ENCODE measurements at regions not wholly inside any gene's neighbourhood (a gene's known extent, or its start where the extent isn't known, plus 50 kb on each side); places are given as distances from the start of the nearest gene placed in this dataset.

DNA sequence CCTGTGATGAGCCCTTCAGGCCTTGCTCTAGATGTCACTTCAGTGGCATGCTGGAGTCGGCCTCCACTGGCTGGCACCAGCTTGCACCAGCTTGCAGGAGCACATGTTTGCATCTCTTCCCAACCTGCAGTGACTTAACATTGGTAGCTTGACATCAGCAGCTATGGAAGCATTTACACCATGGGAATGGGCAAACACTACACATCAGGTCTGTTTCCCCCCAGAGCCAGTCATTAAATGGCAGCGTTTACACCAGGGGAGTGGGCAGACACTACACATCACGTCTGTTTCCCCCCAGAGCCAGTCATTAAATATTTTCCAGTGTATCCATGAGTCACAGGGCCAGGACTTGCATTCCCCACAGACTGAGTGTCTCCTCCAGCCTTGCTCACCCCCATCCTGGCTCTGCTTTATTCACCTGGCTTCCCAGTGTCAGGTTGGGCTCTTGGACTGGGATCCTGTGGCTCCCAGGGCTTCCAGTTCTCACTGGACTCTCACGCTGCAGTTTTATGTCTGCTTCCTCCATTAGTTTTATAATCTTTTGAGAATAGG is 51.6 kb upstream of the VRK1 start:
- TF ChIP-seq, protein P1, sequence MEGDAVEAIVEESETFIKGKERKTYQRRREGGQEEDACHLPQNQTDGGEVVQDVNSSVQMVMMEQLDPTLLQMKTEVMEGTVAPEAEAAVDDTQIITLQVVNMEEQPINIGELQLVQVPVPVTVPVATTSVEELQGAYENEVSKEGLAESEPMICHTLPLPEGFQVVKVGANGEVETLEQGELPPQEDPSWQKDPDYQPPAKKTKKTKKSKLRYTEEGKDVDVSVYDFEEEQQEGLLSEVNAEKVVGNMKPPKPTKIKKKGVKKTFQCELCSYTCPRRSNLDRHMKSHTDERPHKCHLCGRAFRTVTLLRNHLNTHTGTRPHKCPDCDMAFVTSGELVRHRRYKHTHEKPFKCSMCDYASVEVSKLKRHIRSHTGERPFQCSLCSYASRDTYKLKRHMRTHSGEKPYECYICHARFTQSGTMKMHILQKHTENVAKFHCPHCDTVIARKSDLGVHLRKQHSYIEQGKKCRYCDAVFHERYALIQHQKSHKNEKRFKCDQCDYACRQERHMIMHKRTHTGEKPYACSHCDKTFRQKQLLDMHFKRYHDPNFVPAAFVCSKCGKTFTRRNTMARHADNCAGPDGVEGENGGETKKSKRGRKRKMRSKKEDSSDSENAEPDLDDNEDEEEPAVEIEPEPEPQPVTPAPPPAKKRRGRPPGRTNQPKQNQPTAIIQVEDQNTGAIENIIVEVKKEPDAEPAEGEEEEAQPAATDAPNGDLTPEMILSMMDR (conservative IDR thresholded peaks at IDR 0.05 in 1 of 2, IDR thresholded peaks at IDR 0.05 in 1 of 2; ENCODE audit: low read depth in 1 of 2, low read length in 2 of 2), result no peak
- no peak for TF ChIP-seq EZH2 (IDR thresholded peaks at IDR 0.05; ENCODE audit: low read length, missing control alignments)

Measured in fibroblast of lung (primary cell).